Activated CD4-positive, alpha-beta memory T cell treated with anti-CD3 and anti-CD28 coated beads, Interleukin-2, amount 10 ng/mL, durations not matched to agents 7 days and 5 days (primary cell): ENCODE measurements at regions not wholly inside any gene's neighbourhood (a gene's known extent, or its start where the extent isn't known, plus 50 kb on each side); places are given as distances from the start of the nearest gene placed in this dataset.

Experiments
- CTCF ChIA-PET: fragments of 350-600 bp; sonication (Branson Sonifier 250); formaldehyde crosslinking; loops from one replicate; lab custom pipeline; 2021; ENCODE audit warnings: antibody characterized with exemption, inconsistent platforms; lab: Charles Lee
- POLR2A ChIA-PET: fragments of 350-600 bp; sonication (Branson Sonifier 250); formaldehyde crosslinking; loops from one replicate; lab custom pipeline; 2021; ENCODE audit warnings: antibody characterized with exemption; lab: Charles Lee
- DNase-seq: peaks from one replicate; pipeline ENCODE4 v3.0.0-alpha.2; 2020
- H3K27ac Mint-ChIP-seq: one replicate; pipeline ENCODE4 v1.8.0; 2021; ENCODE audit warnings: mild to moderate bottlenecking, mixed read lengths
- H3K27me3 Mint-ChIP-seq: one replicate; pipeline ENCODE4 v1.8.0; 2021; ENCODE audit warnings: mixed read lengths
- H3K36me3 Mint-ChIP-seq: one replicate; pipeline ENCODE4 v1.8.0; 2021; ENCODE audit warnings: low read depth, mixed read lengths
- H3K4me1 Mint-ChIP-seq: one replicate; pipeline ENCODE4 v1.8.0; 2021; ENCODE audit warnings: mixed read lengths
- H3K4me3 Mint-ChIP-seq: one replicate; pipeline ENCODE4 v1.8.0; 2021; ENCODE audit warnings: mild to moderate bottlenecking, mixed read lengths
- H3K9me3 Mint-ChIP-seq: one replicate; pipeline ENCODE4 v1.8.0; 2021; ENCODE audit warnings: mixed read lengths

- Mint-ChIP-seq H3K4me3 (no peak overlapping the region), H3K36me3 (no peaks in the 10 kb centered on the region), H3K4me1 (no peaks in the 10 kb centered on the region), H3K27ac (no peak overlapping the region), H3K27me3 (no peaks in the 10 kb centered on the region), H3K9me3 (peaks cover 11% of the 10 kb centered on the region)
- no peak for DNase-seq
- ChIA-PET POLR2A (no interaction called here), CTCF (no interaction called here)
These were observed 79.4 kb upstream of the ISX start for GRCh38 chr22:34986523-34986922.

GRCh38 chr22:34992672-34993071 is 73.3 kb upstream of the ISX start:
- ChIA-PET POLR2A (no interaction called here), CTCF (no interaction called here)
- H3K4me1 Mint-ChIP-seq: no peaks in the 10 kb centered on the region
- H3K9me3 Mint-ChIP-seq: peaks cover 3% of the 10 kb centered on the region
- H3K36me3 Mint-ChIP-seq: no peaks in the 10 kb centered on the region
- H3K27me3 Mint-ChIP-seq: no peaks in the 10 kb centered on the region
- no peak overlapping the region for H3K4me3 Mint-ChIP-seq
- no peak overlapping the region for H3K27ac Mint-ChIP-seq
- DNase-seq: no peak

GRCh38 chr22:34993548-34993947 is 72.4 kb upstream of the ISX start:
- CTCF ChIA-PET: interaction anchor here (0.6 kb wide), 1 partner anchor 156 kb away, joined by 3 read pairs; no protein-coding TSS in a partner anchor
- Mint-ChIP-seq H3K4me3 (no peak overlapping the region), H3K36me3 (no peaks in the 10 kb centered on the region), H3K27me3 (no peaks in the 10 kb centered on the region), H3K9me3 (no peaks in the 10 kb centered on the region), H3K4me1 (no peaks in the 10 kb centered on the region), H3K27ac (no peak overlapping the region)
- POLR2A ChIA-PET: no interaction called here
- no peak for DNase-seq

GRCh38 chr22:34997633-34998299 is 68.2 kb upstream of the ISX start:
- Mint-ChIP-seq H3K36me3 (no peaks in the 10 kb centered on the region), H3K27ac (no peak overlapping the region), H3K9me3 (no peaks in the 10 kb centered on the region), H3K4me1 (no peaks in the 10 kb centered on the region), H3K27me3 (peaks cover 2% of the 10 kb centered on the region), H3K4me3 (no peak overlapping the region)
- POLR2A ChIA-PET: no interaction called here
- CTCF ChIA-PET: no interaction called here
- DNase-seq: no peak

- DNase-seq: no peak
- POLR2A ChIA-PET: no interaction called here
- H3K9me3 Mint-ChIP-seq: no peaks in the 10 kb centered on the region
- no peak overlapping the region for H3K4me3 Mint-ChIP-seq
- no peak overlapping the region for H3K27ac Mint-ChIP-seq
- no peaks in the 10 kb centered on the region for H3K4me1 Mint-ChIP-seq
- CTCF ChIA-PET: no interaction called here
- H3K27me3 Mint-ChIP-seq: peaks cover 2% of the 10 kb centered on the region
- no peaks in the 10 kb centered on the region for H3K36me3 Mint-ChIP-seq
These were observed 67.0 kb upstream of the ISX start for GRCh38 chr22:34998921-34999320.

- Mint-ChIP-seq H3K4me3 (no peak overlapping the region), H3K27ac (no peak overlapping the region), H3K4me1 (no peaks in the 10 kb centered on the region), H3K9me3 (no peaks in the 10 kb centered on the region), H3K27me3 (no peaks in the 10 kb centered on the region), H3K36me3 (no peaks in the 10 kb centered on the region)
- CTCF ChIA-PET: no interaction called here
- POLR2A ChIA-PET: no interaction called here
- no peak for DNase-seq
These were observed 57.7 kb upstream of the ISX start for GRCh38 chr22:35008213-35008612.

GRCh38 chr22:35010543-35010942 is 55.4 kb upstream of the ISX start:
- CTCF ChIA-PET: no interaction called here
- Mint-ChIP-seq H3K36me3 (no peaks in the 10 kb centered on the region), H3K9me3 (no peaks in the 10 kb centered on the region), H3K4me3 (no peak overlapping the region), H3K4me1 (no peaks in the 10 kb centered on the region), H3K27me3 (no peaks in the 10 kb centered on the region), H3K27ac (no peak overlapping the region)
- no peak for DNase-seq
- POLR2A ChIA-PET: no interaction called here

- Mint-ChIP-seq H3K4me1 (no peaks in the 10 kb centered on the region), H3K27ac (no peak overlapping the region), H3K36me3 (no peaks in the 10 kb centered on the region), H3K27me3 (no peaks in the 10 kb centered on the region), H3K4me3 (no peak overlapping the region), H3K9me3 (no peaks in the 10 kb centered on the region)
- no peak for DNase-seq
- ChIA-PET POLR2A (no interaction called here), CTCF (interaction anchor here (2.6 kb wide), 1 partner anchor 9 kb away, joined by 10 read pairs; no protein-coding TSS in a partner anchor)
These were observed 51.1 kb upstream of the ISX start for GRCh38 chr22:35014812-35015211.
